ENCODE measurements at regions not wholly inside any gene's neighbourhood (a gene's known extent, or its start where the extent isn't known, plus 50 kb on each side); places are given as distances from the start of the nearest gene placed in this dataset.

- no peaks in the 10 kb centered on the region for H3K9me3 ChIP-seq
- TF ChIP-seq CTCF (IDR thresholded peaks at IDR 0.05) (no peak), POLR2A (IDR thresholded peaks at IDR 0.05) (no peak), EP300 (IDR thresholded peaks at IDR 0.05) (no peak)
- no peak overlapping the region for H3K27ac ChIP-seq
- no peak overlapping the region for H3K4me3 ChIP-seq
- 32 to 39% methylated on average over 1 of the region's 1 CpG for WGBS, 2 donors
- H3K27me3 ChIP-seq: no peaks in the 10 kb centered on the region
- DNase-seq (ENCODE audit: low spot score in 2 of 2): no peak
- H3K4me1 ChIP-seq: no peaks in the 10 kb centered on the region
- no peaks in the 10 kb centered on the region for H3K36me3 ChIP-seq
These were observed 481.9 kb downstream of the CHSY3 start for GRCh38 chr5:130386155-130386554.

- no peak overlapping the region for H3K27ac ChIP-seq
- 43 to 52% methylated on average over 2 of the region's 2 CpGs for WGBS, 2 donors
- TF ChIP-seq CTCF (IDR thresholded peaks at IDR 0.05): no peak
- no peak for TF ChIP-seq EP300 (IDR thresholded peaks at IDR 0.05)
- TF ChIP-seq POLR2A (IDR thresholded peaks at IDR 0.05): no peak
- H3K9me3 ChIP-seq: no peaks in the 10 kb centered on the region
- no peaks in the 10 kb centered on the region for H3K36me3 ChIP-seq
- H3K4me3 ChIP-seq: no peak overlapping the region
- H3K4me1 ChIP-seq: no peaks in the 10 kb centered on the region
- no peaks in the 10 kb centered on the region for H3K27me3 ChIP-seq
- no peak for DNase-seq (ENCODE audit: low spot score in 2 of 2)
These were observed 481.4 kb downstream of the CHSY3 start for GRCh38 chr5:130385656-130386055.

- H3K36me3 ChIP-seq: no peaks in the 10 kb centered on the region
- WGBS, 2 donors: 69 to 73% methylated on average over 2 of the region's 2 CpGs
These were observed 461.7 kb downstream of the CHSY3 start for GRCh38 chr5:130365956-130366355.

GRCh38 chr5:130350131-130350530 is 445.9 kb downstream of the CHSY3 start:
- H3K4me3 ChIP-seq: no peak overlapping the region
- DNase-seq (ENCODE audit: low spot score in 2 of 2): no peak
- no peaks in the 10 kb centered on the region for H3K9me3 ChIP-seq
- H3K4me1 ChIP-seq: no peaks in the 10 kb centered on the region
- no peak overlapping the region for H3K27ac ChIP-seq
- H3K36me3 ChIP-seq: no peaks in the 10 kb centered on the region
- no peaks in the 10 kb centered on the region for H3K27me3 ChIP-seq
- TF ChIP-seq CTCF (IDR thresholded peaks at IDR 0.05): no peak
- no peak for TF ChIP-seq POLR2A (IDR thresholded peaks at IDR 0.05)
- TF ChIP-seq EP300 (IDR thresholded peaks at IDR 0.05): no peak
- 90 to 91% methylated on average over 8 of the region's 8 CpGs for WGBS, 2 donors

More at GRCh38 chr5:130365956-130366355, 461.7 kb downstream of the CHSY3 start:
- TF ChIP-seq POLR2A (IDR thresholded peaks at IDR 0.05) (no peak), EP300 (IDR thresholded peaks at IDR 0.05) (no peak), CTCF (IDR thresholded peaks at IDR 0.05) (no peak)
- no peaks in the 10 kb centered on the region for H3K9me3 ChIP-seq
- no peak overlapping the region for H3K27ac ChIP-seq
- DNase-seq (ENCODE audit: low spot score in 2 of 2): no peak
- H3K4me1 ChIP-seq: no peaks in the 10 kb centered on the region
- H3K27me3 ChIP-seq: no peaks in the 10 kb centered on the region
- H3K4me3 ChIP-seq: no peak overlapping the region

- no peaks in the 10 kb centered on the region for H3K4me1 ChIP-seq
- DNase-seq (ENCODE audit: low spot score in 2 of 2): no peak
- no peak overlapping the region for H3K4me3 ChIP-seq
- TF ChIP-seq POLR2A (IDR thresholded peaks at IDR 0.05) (no peak), CTCF (IDR thresholded peaks at IDR 0.05) (no peak), EP300 (IDR thresholded peaks at IDR 0.05) (no peak)
- no peak overlapping the region for H3K27ac ChIP-seq
- no peaks in the 10 kb centered on the region for H3K9me3 ChIP-seq
- WGBS, 2 donors: 65 to 66% methylated on average over 7 of the region's 7 CpGs
- no peaks in the 10 kb centered on the region for H3K36me3 ChIP-seq
- no peaks in the 10 kb centered on the region for H3K27me3 ChIP-seq
These were observed 433.1 kb downstream of the CHSY3 start for GRCh38 chr5:130337179-130337888.
